Caco-2 (cell line): ENCODE measurements at regions not wholly inside any gene's neighbourhood (a gene's known extent, or its start where the extent isn't known, plus 50 kb on each side); places are given as distances from the start of the nearest gene placed in this dataset.

Experiments used
- BruUV-seq: library from RNA; stranded (reverse); fragments of 400-500 nt; replicated peaks from 2 replicates; lab custom pipeline; 2021; lab: Mats Ljungman, UMichigan
- CTCF ChIA-PET: fragments of 300-600 bp; sonication (Branson Sonifier 250); formaldehyde crosslinking; loops from one replicate; lab custom pipeline; 2022; ENCODE audit warnings: antibody characterized with exemption; lab: Charles Lee
- POLR2A ChIA-PET: fragments of 300-600 bp; sonication (Branson Sonifier 250); formaldehyde crosslinking; loops from one replicate; lab custom pipeline; 2022; ENCODE audit warnings: antibody characterized with exemption; lab: Charles Lee
- DNase-seq, 2 experiments: peaks; one replicate each; pipeline versions ENCODE4 v3.0.0 to v3.0.0-alpha.2; 2020 to 2022
- H3K27me3 ChIP-seq: replicated peaks from 2 replicates; pipeline ENCODE4 v1.6.0; 2011; ENCODE audit warnings: low read length; ENCODE audit not compliant: control insufficient read depth, insufficient read depth
- H3K36me3 ChIP-seq: 2 replicates; pipeline ENCODE4 v1.5.1; 2011; ENCODE audit warnings: low read length; ENCODE audit not compliant: control insufficient read depth, insufficient read depth
- H3K4me1 ChIP-seq: fragments of 250-450 bp; sonication (Bioruptor Pico); 2 replicates; pipeline ENCODE4 v1.5.1; 2020; ENCODE audit warnings: mild to moderate bottlenecking
- H3K4me3 ChIP-seq: 2 replicates; pipeline ENCODE4 v1.5.1; 2011; ENCODE audit warnings: low read depth, mild to moderate bottlenecking, control low read depth, low read length
- H3K9me3 ChIP-seq: fragments of 250-450 bp; sonication (Bioruptor Pico); 2 replicates; pipeline ENCODE4 v1.5.1; 2020; ENCODE audit warnings: mild to moderate bottlenecking, moderate library complexity
- H3K27ac Mint-ChIP-seq: one replicate; pipeline ENCODE4 v1.8.0; 2022; ENCODE audit warnings: mixed read lengths; ENCODE audit not compliant: unreplicated experiment
- H3K27me3 Mint-ChIP-seq: one replicate; pipeline ENCODE4 v1.8.0; 2022; ENCODE audit warnings: mixed read lengths; ENCODE audit not compliant: insufficient read depth, unreplicated experiment
- H3K36me3 Mint-ChIP-seq: one replicate; pipeline ENCODE4 v1.8.0; 2022; ENCODE audit warnings: mild to moderate bottlenecking, mixed read lengths; ENCODE audit not compliant: insufficient read depth, unreplicated experiment
- H3K4me1 Mint-ChIP-seq: one replicate; pipeline ENCODE4 v1.8.0; 2022; ENCODE audit warnings: low read depth, mixed read lengths; ENCODE audit not compliant: unreplicated experiment
- H3K4me3 Mint-ChIP-seq: one replicate; pipeline ENCODE4 v1.8.0; 2022; ENCODE audit warnings: mild to moderate bottlenecking, moderate library complexity, mixed read lengths; ENCODE audit not compliant: unreplicated experiment
- H3K9me3 Mint-ChIP-seq: one replicate; pipeline ENCODE4 v1.8.0; 2022; ENCODE audit warnings: mixed read lengths; ENCODE audit not compliant: unreplicated experiment
- intact Hi-C: fragments of 100-400 bp; cut with micrococcal nuclease; formaldehyde crosslinking; loops from one replicate; pipeline ENCODE4 v1.10.0; 2022; ENCODE audit not compliant: unreplicated experiment
- TF ChIP-seq, protein P1 (sequence below), 2 experiments: fragments of 200-600 bp in 1 of 2; IDR thresholded peaks; 1 replicate in 1 of 2; 2 replicates in 1 of 2; pipeline versions ENCODE4 v1.5.1 to v1.8.0; 2011 to 2022; ENCODE audit warnings: antibody characterized with exemption in 1 of 2, control low read depth in 1 of 2, inconsistent platforms in 1 of 2, low read depth in 1 of 2, low read length in 1 of 2, mild to moderate bottlenecking in 1 of 2, moderate library complexity in 1 of 2; ENCODE audit not compliant: insufficient read depth in 1 of 2, severe bottlenecking in 1 of 2, unreplicated experiment in 1 of 2

DNA sequence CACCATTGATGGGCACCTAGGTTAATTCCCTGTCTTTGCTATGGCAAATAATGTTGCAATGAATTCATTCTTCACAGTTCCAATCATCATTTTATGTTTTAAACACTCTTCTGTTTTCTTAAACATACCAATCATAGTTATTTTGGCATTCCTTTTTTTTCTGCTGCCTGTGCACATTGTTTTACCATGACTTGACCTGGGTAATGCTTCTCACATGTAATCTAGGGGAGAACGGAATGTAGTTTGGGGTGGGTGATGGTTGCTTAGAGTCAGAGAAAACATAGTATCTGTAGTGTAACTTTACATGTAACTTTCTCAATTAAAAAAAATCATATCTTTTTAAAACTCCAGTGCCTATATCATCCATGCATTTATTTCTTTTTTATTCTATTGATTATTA lies 1945.3 kb upstream of the RAG2 start:
- H3K4me3 Mint-ChIP-seq = no peak overlapping the region
- TF ChIP-seq, protein P1, sequence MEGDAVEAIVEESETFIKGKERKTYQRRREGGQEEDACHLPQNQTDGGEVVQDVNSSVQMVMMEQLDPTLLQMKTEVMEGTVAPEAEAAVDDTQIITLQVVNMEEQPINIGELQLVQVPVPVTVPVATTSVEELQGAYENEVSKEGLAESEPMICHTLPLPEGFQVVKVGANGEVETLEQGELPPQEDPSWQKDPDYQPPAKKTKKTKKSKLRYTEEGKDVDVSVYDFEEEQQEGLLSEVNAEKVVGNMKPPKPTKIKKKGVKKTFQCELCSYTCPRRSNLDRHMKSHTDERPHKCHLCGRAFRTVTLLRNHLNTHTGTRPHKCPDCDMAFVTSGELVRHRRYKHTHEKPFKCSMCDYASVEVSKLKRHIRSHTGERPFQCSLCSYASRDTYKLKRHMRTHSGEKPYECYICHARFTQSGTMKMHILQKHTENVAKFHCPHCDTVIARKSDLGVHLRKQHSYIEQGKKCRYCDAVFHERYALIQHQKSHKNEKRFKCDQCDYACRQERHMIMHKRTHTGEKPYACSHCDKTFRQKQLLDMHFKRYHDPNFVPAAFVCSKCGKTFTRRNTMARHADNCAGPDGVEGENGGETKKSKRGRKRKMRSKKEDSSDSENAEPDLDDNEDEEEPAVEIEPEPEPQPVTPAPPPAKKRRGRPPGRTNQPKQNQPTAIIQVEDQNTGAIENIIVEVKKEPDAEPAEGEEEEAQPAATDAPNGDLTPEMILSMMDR (IDR thresholded peaks at IDR 0.05; ENCODE audit: insufficient read depth in 1 of 2, low read depth in 1 of 2, low read length in 1 of 2, severe bottlenecking in 1 of 2, unreplicated experiment in 1 of 2) = no peak
- Histone ChIP-seq H3K4me1 (peaks cover 4% of the 10 kb centered on the region; the same call in 1 of the 2 replicates), H3K27me3 (no peaks in the 10 kb centered on the region), H3K36me3 (no peaks in the 10 kb centered on the region), H3K4me3 (no peak overlapping the region), H3K9me3 (no peaks in the 10 kb centered on the region)
- H3K27ac Mint-ChIP-seq = no peak overlapping the region
- CTCF ChIA-PET = no interaction called here
- intact Hi-C loops = no loop called here
- POLR2A ChIA-PET = no interaction called here
- H3K4me1 Mint-ChIP-seq = no peaks in the 10 kb centered on the region
- BruUV-seq = no TSS peak
- no peaks in the 10 kb centered on the region for H3K27me3 Mint-ChIP-seq
- DNase-seq = no peak
- no peaks in the 10 kb centered on the region for H3K9me3 Mint-ChIP-seq
- H3K36me3 Mint-ChIP-seq = no peaks in the 10 kb centered on the region

DNA sequence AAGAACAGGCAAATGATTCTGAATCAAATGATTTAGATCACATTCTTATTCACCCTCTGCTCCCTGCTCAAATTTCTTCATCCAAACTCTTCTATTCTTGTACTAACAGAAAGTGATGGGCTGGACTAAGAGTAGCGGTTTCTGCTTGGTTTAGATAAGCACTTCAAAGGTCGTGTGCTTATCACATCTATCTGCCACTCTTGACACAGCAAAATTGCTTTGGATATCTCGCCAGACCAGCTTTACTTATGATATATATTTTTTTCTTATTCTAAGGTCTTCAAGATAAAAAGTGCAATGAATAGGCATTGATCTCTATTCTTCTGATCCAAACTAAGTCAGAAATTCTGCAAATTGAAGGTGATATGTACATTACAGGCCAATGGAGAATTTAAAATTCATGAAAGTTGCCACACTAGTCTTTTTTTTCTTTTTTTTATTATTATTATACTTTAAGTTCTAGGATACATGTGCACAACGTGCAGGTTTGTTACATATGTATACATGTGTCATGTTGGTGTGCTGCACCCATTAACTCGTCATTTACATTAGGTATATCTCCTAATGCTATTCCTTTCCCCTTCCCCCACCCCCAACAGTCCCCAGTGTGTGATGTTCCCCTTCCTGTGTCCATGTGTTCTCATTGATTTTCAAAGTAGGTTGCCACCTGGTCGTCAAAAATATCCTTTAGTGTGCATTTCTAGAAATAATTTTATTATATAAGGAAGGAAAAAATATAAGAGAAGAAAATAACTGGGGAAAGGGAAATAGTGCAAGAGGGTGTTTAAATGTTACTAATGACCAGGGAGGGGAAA lies 1941.0 kb upstream of the RAG2 start:
- peak in 1 of 2 experiments; percentile 4 for DNase-seq
- Mint-ChIP-seq H3K36me3 (no peaks in the 10 kb centered on the region), H3K27ac (no peak overlapping the region), H3K4me1 (no peaks in the 10 kb centered on the region), H3K4me3 (no peak overlapping the region), H3K9me3 (no peaks in the 10 kb centered on the region), H3K27me3 (no peaks in the 10 kb centered on the region)
- ChIA-PET POLR2A (no interaction called here), CTCF (no interaction called here)
- intact Hi-C loops = no loop called here
- H3K4me3 ChIP-seq = no peak overlapping the region
- TF ChIP-seq, protein P1 (IDR thresholded peaks at IDR 0.05; ENCODE audit: insufficient read depth in 1 of 2, low read depth in 1 of 2, low read length in 1 of 2, severe bottlenecking in 1 of 2, unreplicated experiment in 1 of 2) = no peak
- no peaks in the 10 kb centered on the region for H3K36me3 ChIP-seq
- peaks cover 4% of the 10 kb centered on the region; the same call in 1 of the 2 replicates for H3K4me1 ChIP-seq
- H3K27me3 ChIP-seq = no peaks in the 10 kb centered on the region
- no peaks in the 10 kb centered on the region for H3K9me3 ChIP-seq
- BruUV-seq = no TSS peak

DNA sequence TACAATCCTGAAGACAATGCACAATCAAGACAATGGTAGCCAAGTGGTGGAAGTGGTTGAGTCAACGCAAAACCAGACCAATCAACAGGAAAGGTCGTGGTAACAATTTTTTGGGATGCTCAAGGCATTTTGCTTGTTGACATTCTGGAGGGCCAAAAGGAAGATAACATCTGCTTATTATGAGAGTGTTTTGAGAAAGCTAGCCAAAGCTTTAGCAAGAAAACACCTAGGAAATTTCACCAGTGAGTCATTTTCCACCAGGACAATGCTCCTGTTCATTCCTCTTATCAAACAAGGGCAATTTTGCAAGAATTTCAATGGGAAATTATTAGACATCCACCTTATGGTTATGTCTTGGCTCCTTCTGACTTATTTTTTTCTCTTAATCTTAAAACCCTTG lies 1932.2 kb upstream of the RAG2 start:
- Mint-ChIP-seq H3K36me3 (no peaks in the 10 kb centered on the region), H3K4me3 (no peak overlapping the region), H3K27ac (no peak overlapping the region), H3K4me1 (no peaks in the 10 kb centered on the region), H3K27me3 (no peaks in the 10 kb centered on the region), H3K9me3 (peaks cover 42% of the 10 kb centered on the region)
- TF ChIP-seq, protein P1 (IDR thresholded peaks at IDR 0.05; ENCODE audit: insufficient read depth in 1 of 2, low read depth in 1 of 2, low read length in 1 of 2, severe bottlenecking in 1 of 2, unreplicated experiment in 1 of 2) = no peak
- no TSS peak for BruUV-seq
- ChIA-PET POLR2A (no interaction called here), CTCF (no interaction called here)
- intact Hi-C loops = no loop called here
- DNase-seq = no peak
- Histone ChIP-seq H3K27me3 (no peaks in the 10 kb centered on the region), H3K36me3 (no peaks in the 10 kb centered on the region), H3K9me3 (peaks cover 4% of the 10 kb centered on the region), H3K4me3 (no peak overlapping the region), H3K4me1 (no peaks in the 10 kb centered on the region)
